ENCODE measurements at regions not wholly inside any gene's neighbourhood (a gene's known extent, or its start where the extent isn't known, plus 50 kb on each side); places are given as distances from the start of the nearest gene placed in this dataset.

- TF ChIP-seq POLR2A (IDR thresholded peaks at IDR 0.05; ENCODE audit: low read length) (no peak), GATA1 (IDR thresholded peaks at IDR 0.05; ENCODE audit: low read depth, low read length) (no peak)
Observed at GRCh38 chr1:73727036-73727435, 470.9 kb downstream of the LRRIQ3 start.

Measured in erythroblast (primary cell).